DND-41 (cell line): ENCODE measurements at regions not wholly inside any gene's neighbourhood (a gene's known extent, or its start where the extent isn't known, plus 50 kb on each side); places are given as distances from the start of the nearest gene placed in this dataset.

Source experiments
- ATAC-seq: fragments of 200-7000 bp; cut with Tn5 transposase; 3 replicates; pipeline ENCODE4 v1.9.1; 2021; ENCODE audit warnings: low read depth; ENCODE audit not compliant: insufficient read depth
- DNase-seq: peaks from one replicate; pipeline ENCODE4 v3.0.0-alpha.2; 2020
- H2AFZ ChIP-seq: 2 replicates; pipeline ENCODE4 v1.6.0; 2012; ENCODE audit warnings: low read depth, low read length
- H3K27ac ChIP-seq: 2 replicates; pipeline ENCODE4 v1.5.1; 2012; ENCODE audit warnings: low read length, inconsistent platforms
- H3K27me3 ChIP-seq: fragments of 200-600 bp; sonication (generic); 2 replicates; pipeline ENCODE4 v1.6.0; 2012; ENCODE audit warnings: low read length, mild to moderate bottlenecking, inconsistent platforms; ENCODE audit not compliant: insufficient read depth, poor library complexity
- H3K36me3 ChIP-seq: 2 replicates; pipeline ENCODE4 v1.5.1; 2012; ENCODE audit warnings: low read length, inconsistent platforms; ENCODE audit not compliant: insufficient read depth
- H3K4me1 ChIP-seq: 2 replicates; pipeline ENCODE4 v1.5.1; 2012; ENCODE audit warnings: mild to moderate bottlenecking, low read length; ENCODE audit not compliant: insufficient read depth
- H3K4me2 ChIP-seq: 2 replicates; pipeline ENCODE4 v1.6.0; 2012; ENCODE audit warnings: mild to moderate bottlenecking, moderate library complexity, low read length, inconsistent platforms; ENCODE audit not compliant: insufficient read depth
- H3K4me3 ChIP-seq, 2 experiments: fragments of 200-600 bp in 1 of 2; shearing (Covaris generic) in 1 of 2; 2 replicates each; pipeline ENCODE4 v1.5.1; 2012 to 2016; ENCODE audit warnings: inconsistent platforms in 2 of 2, low read length in 2 of 2, mild to moderate bottlenecking in 2 of 2, low read depth in 1 of 2, moderate library complexity in 1 of 2
- H3K79me2 ChIP-seq: 2 replicates; pipeline ENCODE4 v1.6.0; 2012; ENCODE audit warnings: low read length, inconsistent platforms; ENCODE audit not compliant: insufficient read depth
- H3K9ac ChIP-seq: 2 replicates; pipeline ENCODE4 v1.6.0; 2012; ENCODE audit warnings: low read depth, mild to moderate bottlenecking, inconsistent platforms, low read length, moderate library complexity
- H3K9me3 ChIP-seq: 2 replicates; pipeline ENCODE4 v1.5.1; 2012; ENCODE audit warnings: low read length, moderate library complexity, mild to moderate bottlenecking, inconsistent platforms; ENCODE audit not compliant: insufficient read depth, severe bottlenecking
- H4K20me1 ChIP-seq: 2 replicates; pipeline ENCODE4 v1.6.0; 2012; ENCODE audit warnings: low read length; ENCODE audit not compliant: insufficient read depth
- EZH2 ChIP-seq: IDR thresholded peaks from 3 replicates; pipeline ENCODE4 v1.6.1; 2012; ENCODE audit warnings: borderline replicate concordance, low read depth, mild to moderate bottlenecking, moderate library complexity, low read length, inconsistent platforms; ENCODE audit not compliant: severe bottlenecking
- TF ChIP-seq, protein P1 (sequence below): IDR thresholded peaks from 2 replicates; pipeline ENCODE4 v1.5.1; 2012; ENCODE audit warnings: borderline replicate concordance, low read length, moderate library complexity, mild to moderate bottlenecking; ENCODE audit not compliant: poor library complexity, severe bottlenecking; ENCODE audit errors: extremely low read depth

- H4K20me1 ChIP-seq: no peaks in the 10 kb centered on the region
- H3K36me3 ChIP-seq: no peaks in the 10 kb centered on the region
- no peaks in the 10 kb centered on the region for H3K9me3 ChIP-seq
- no peak for DNase-seq
- no peaks in the 10 kb centered on the region for H3K79me2 ChIP-seq
- peaks cover 2% of the 10 kb centered on the region for H3K27me3 ChIP-seq
- no peak overlapping the region for H2AFZ ChIP-seq
- H3K27ac ChIP-seq: no peak overlapping the region
- no peaks in the 10 kb centered on the region for H3K4me1 ChIP-seq
- no peak overlapping the region for H3K4me2 ChIP-seq
- H3K9ac ChIP-seq: no peak overlapping the region
- no peak overlapping the region for H3K4me3 ChIP-seq
- TF ChIP-seq EZH2: no peak
- TF ChIP-seq, protein P1, sequence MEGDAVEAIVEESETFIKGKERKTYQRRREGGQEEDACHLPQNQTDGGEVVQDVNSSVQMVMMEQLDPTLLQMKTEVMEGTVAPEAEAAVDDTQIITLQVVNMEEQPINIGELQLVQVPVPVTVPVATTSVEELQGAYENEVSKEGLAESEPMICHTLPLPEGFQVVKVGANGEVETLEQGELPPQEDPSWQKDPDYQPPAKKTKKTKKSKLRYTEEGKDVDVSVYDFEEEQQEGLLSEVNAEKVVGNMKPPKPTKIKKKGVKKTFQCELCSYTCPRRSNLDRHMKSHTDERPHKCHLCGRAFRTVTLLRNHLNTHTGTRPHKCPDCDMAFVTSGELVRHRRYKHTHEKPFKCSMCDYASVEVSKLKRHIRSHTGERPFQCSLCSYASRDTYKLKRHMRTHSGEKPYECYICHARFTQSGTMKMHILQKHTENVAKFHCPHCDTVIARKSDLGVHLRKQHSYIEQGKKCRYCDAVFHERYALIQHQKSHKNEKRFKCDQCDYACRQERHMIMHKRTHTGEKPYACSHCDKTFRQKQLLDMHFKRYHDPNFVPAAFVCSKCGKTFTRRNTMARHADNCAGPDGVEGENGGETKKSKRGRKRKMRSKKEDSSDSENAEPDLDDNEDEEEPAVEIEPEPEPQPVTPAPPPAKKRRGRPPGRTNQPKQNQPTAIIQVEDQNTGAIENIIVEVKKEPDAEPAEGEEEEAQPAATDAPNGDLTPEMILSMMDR: no peak
- ATAC-seq: no peak
Measured at GRCh38 chr1:8077602-8078001, 51.5 kb upstream of the ERRFI1 start.

GRCh38 chr1:8077120-8077573, 51.0 kb upstream of the ERRFI1 start:
- Histone ChIP-seq H3K36me3 (no peaks in the 10 kb centered on the region), H3K4me1 (no peaks in the 10 kb centered on the region), H3K9ac (no peak overlapping the region), H2AFZ (no peak overlapping the region), H3K27ac (no peak overlapping the region), H3K79me2 (no peaks in the 10 kb centered on the region), H3K4me2 (no peak overlapping the region), H3K4me3 (no peak overlapping the region), H3K27me3 (peaks cover 2% of the 10 kb centered on the region), H4K20me1 (no peaks in the 10 kb centered on the region), H3K9me3 (no peaks in the 10 kb centered on the region)
- TF ChIP-seq, protein P1: no peak
- TF ChIP-seq EZH2: no peak
- ATAC-seq (no peak), DNase-seq (no peak)

GRCh38 chr1:8076176-8076575, 50.1 kb upstream of the ERRFI1 start:
- Histone ChIP-seq H3K9ac (no peak overlapping the region), H3K27me3 (peaks cover 2% of the 10 kb centered on the region), H3K9me3 (no peaks in the 10 kb centered on the region), H2AFZ (no peak overlapping the region), H3K4me1 (no peaks in the 10 kb centered on the region), H3K4me3 (no peak overlapping the region), H3K4me2 (no peak overlapping the region), H3K79me2 (no peaks in the 10 kb centered on the region), H3K36me3 (no peaks in the 10 kb centered on the region), H4K20me1 (no peaks in the 10 kb centered on the region), H3K27ac (no peak overlapping the region)
- no peak for ATAC-seq
- TF ChIP-seq, protein P1: no peak
- no peak for TF ChIP-seq EZH2
- DNase-seq: no peak
